ENCODE measurements at regions not wholly inside any gene's neighbourhood (a gene's known extent, or its start where the extent isn't known, plus 50 kb on each side); places are given as distances from the start of the nearest gene placed in this dataset.

- TF ChIP-seq CTCF (IDR thresholded peaks at IDR 0.05) (no peak), POLR2AphosphoS5 (IDR thresholded peaks at IDR 0.05; ENCODE audit: insufficient read depth in 1 of 2, low read depth in 1 of 2) (no peak), POLR2A (IDR thresholded peaks at IDR 0.05) (no peak)
Measured at GRCh38 chr1:209046935-209047334, 536.6 kb upstream of the CAMK1G start.
